ENCODE measurements at regions not wholly inside any gene's neighbourhood (a gene's known extent, or its start where the extent isn't known, plus 50 kb on each side); places are given as distances from the start of the nearest gene placed in this dataset.

DNA sequence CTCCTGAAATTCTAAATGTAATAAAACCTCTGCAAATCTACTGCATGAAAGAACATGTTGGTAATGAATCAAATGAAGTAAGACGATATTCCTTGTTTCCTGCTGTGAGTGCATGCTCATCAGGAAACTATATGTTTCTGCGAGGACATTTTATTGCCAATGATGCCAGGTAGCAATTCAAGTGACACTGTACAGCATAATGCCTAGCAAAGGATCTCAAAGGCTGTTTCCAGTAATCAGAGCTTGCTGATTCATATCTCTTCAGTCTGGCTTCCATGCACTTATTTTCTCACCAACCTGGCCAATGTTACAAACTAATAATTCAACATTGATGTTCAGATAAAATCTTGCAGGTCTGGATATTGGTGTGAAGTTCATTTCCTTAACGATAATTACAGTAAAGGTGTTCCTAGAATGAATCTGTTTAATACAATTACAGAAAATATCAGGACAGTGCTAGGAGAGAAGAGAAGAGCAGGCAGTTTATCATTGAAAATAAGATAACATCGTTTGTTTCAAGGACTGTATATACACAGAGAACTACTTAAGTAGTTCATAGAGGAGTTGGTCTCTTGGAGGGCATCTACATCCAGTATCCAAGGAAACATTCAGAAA, 568.5 kb upstream of the SOX11 start:
- no peak for DNase-seq (ENCODE audit: low spot score in 2 of 2)
- H3K4me3 Mint-ChIP-seq = no peak overlapping the region
- no peak overlapping the region for H3K27ac Mint-ChIP-seq (ENCODE audit: low read depth)
- no peak for ATAC-seq (replicated peaks; ENCODE audit: extremely low read depth, poor library complexity, severe bottlenecking)
- H3K27me3 Mint-ChIP-seq = no peaks in the 10 kb centered on the region
- no peaks in the 10 kb centered on the region for H3K4me1 Mint-ChIP-seq
- no peaks in the 10 kb centered on the region for H3K36me3 Mint-ChIP-seq (ENCODE audit: insufficient read depth)
- peaks cover 8% of the 10 kb centered on the region for H3K9me3 Mint-ChIP-seq

DNA sequence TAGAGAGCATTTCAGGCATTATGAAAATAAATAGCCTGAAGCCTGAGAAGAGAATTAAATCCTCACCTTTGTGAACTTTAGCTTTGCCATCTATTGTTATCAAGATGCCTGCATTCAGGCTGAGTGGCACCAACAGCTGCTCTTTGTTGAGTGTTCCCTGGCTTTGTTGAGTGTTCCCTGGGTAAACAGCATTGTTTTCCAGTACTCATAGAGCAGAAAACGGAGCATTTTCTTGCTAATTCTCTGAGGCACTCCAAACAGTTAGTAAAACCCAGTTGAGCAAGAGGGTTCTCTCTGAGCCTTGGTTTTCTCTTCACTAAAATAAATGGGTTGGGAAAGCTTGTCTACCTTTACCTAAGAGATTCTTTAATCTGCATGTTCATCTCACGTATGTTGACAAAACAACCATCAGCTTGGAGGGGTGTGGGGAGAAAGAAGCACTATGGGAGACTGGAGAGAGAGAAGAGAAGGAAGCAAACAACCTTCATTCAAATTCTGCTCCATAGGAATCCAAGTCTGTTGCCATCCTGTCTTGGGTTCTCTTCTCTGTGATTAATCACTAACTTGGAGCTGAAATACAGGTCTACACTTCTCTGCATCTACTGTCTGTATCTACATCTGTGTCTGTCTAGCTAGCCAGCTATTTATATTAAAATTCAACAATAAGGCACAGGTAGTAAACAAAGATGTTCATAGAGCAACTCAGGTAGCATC, 567.0 kb upstream of the SOX11 start:
- DNase-seq (ENCODE audit: low spot score in 2 of 2) (no peak), ATAC-seq (replicated peaks; ENCODE audit: extremely low read depth, poor library complexity, severe bottlenecking) (no peak)
- no peaks in the 10 kb centered on the region for H3K27me3 Mint-ChIP-seq
- H3K36me3 Mint-ChIP-seq (ENCODE audit: insufficient read depth) = no peaks in the 10 kb centered on the region
- H3K9me3 Mint-ChIP-seq = peaks cover 8% of the 10 kb centered on the region
- no peak overlapping the region for H3K4me3 Mint-ChIP-seq
- no peak overlapping the region for H3K27ac Mint-ChIP-seq (ENCODE audit: low read depth)
- H3K4me1 Mint-ChIP-seq = no peaks in the 10 kb centered on the region

DNA sequence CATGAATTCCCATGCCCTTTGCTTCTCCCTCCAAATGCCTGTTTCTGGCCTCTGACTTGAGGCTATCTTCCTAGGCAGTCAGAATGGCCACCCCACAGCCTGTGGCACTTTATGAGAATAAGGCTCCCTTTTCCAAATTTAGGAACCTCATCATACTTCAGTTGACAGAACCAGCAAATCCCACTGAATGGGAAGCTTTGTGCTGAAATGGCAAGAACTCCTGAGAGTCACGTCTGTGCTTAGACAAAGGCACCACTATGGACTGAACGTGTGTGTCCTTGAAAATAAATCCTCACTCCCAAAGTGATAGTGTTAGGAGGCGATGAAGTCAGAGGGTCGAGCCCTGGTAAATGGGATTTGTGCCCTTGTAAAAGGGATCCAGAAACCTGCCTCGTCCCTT, 559.9 kb upstream of the SOX11 start:
- Mint-ChIP-seq H3K36me3 (ENCODE audit: insufficient read depth) (no peaks in the 10 kb centered on the region), H3K4me3 (no peak overlapping the region), H3K27me3 (no peaks in the 10 kb centered on the region), H3K27ac (ENCODE audit: low read depth) (no peak overlapping the region), H3K4me1 (no peaks in the 10 kb centered on the region), H3K9me3 (peaks cover 19% of the 10 kb centered on the region)
- ATAC-seq (replicated peaks; ENCODE audit: extremely low read depth, poor library complexity, severe bottlenecking) = no peak
- DNase-seq (ENCODE audit: low spot score in 2 of 2) = no peak

DNA sequence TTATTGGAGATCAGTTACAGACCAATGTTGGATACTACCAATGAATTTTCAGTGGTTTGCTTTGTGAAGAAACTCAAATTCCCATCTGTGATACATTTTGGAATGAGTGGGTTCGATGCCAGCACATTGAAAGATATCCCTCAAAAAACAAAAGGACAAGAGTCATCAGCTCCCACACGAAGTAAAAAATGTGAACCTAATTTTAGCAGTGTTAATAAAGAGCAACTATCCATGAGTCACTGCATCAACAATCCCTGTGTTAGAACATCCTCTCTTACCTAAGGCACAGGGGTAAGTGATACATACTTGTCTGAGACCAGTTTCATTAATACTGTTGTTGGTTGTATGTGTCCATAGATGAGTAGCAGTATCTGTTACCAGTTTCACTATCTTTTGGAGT, 551.8 kb upstream of the SOX11 start:
- Mint-ChIP-seq H3K4me1 (no peaks in the 10 kb centered on the region), H3K36me3 (ENCODE audit: insufficient read depth) (no peaks in the 10 kb centered on the region), H3K9me3 (peaks cover 12% of the 10 kb centered on the region), H3K27me3 (no peaks in the 10 kb centered on the region), H3K4me3 (no peak overlapping the region), H3K27ac (ENCODE audit: low read depth) (no peak overlapping the region)
- no peak for ATAC-seq (replicated peaks; ENCODE audit: extremely low read depth, poor library complexity, severe bottlenecking)
- DNase-seq (ENCODE audit: low spot score in 2 of 2) = no peak

DNA sequence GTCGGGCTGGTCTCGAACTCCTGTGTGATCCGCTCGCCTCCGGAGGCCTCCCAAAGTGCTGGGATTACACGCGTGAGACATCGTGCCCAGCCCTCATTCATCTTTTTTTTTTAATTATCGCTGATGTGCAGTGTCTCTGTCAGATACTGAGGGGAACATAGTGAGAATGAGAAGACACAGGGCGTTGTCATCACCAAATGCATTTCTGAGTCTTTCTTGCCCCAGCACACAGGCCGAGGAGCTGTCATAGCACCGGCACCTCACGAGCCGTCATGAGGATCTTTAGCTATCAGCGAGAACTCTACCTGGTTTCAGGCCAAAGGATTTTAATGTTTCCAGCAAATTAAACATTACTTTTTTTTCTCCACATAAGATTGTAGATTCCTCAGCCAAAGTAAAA, 548.0 kb upstream of the SOX11 start:
- Mint-ChIP-seq H3K9me3 (peaks cover 21% of the 10 kb centered on the region), H3K36me3 (ENCODE audit: insufficient read depth) (no peaks in the 10 kb centered on the region), H3K4me1 (no peaks in the 10 kb centered on the region), H3K27ac (ENCODE audit: low read depth) (no peak overlapping the region), H3K4me3 (no peak overlapping the region), H3K27me3 (no peaks in the 10 kb centered on the region)
- ATAC-seq (replicated peaks; ENCODE audit: extremely low read depth, poor library complexity, severe bottlenecking) (no peak), DNase-seq (ENCODE audit: low spot score in 2 of 2) (no peak)

DNA sequence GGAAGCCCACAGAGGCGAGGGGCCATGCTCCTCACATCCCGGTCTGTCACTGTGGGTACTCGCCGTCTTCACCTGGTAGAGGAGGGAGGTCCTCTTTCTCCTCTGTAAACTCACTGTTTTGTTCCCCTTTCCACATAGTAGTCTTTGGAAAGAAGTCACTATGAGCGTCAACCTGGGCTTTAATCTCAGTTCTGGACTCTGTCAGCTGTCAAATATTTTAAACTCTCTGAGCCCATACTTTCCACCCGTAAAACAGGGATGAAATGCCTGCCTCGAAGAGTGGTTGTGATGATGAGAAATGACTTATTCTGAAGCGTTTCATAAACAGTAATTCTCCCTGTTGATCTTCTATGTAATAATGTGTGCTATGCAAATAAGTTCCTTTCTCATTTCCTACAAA, 547.1 kb upstream of the SOX11 start:
- H3K4me1 Mint-ChIP-seq = no peaks in the 10 kb centered on the region
- ATAC-seq (replicated peaks; ENCODE audit: extremely low read depth, poor library complexity, severe bottlenecking) = no peak
- H3K27ac Mint-ChIP-seq (ENCODE audit: low read depth) = no peak overlapping the region
- H3K9me3 Mint-ChIP-seq = peaks cover 27% of the 10 kb centered on the region
- no peak overlapping the region for H3K4me3 Mint-ChIP-seq
- no peaks in the 10 kb centered on the region for H3K27me3 Mint-ChIP-seq
- DNase-seq (ENCODE audit: low spot score in 2 of 2) = no peak
- H3K36me3 Mint-ChIP-seq (ENCODE audit: insufficient read depth) = no peaks in the 10 kb centered on the region

DNA sequence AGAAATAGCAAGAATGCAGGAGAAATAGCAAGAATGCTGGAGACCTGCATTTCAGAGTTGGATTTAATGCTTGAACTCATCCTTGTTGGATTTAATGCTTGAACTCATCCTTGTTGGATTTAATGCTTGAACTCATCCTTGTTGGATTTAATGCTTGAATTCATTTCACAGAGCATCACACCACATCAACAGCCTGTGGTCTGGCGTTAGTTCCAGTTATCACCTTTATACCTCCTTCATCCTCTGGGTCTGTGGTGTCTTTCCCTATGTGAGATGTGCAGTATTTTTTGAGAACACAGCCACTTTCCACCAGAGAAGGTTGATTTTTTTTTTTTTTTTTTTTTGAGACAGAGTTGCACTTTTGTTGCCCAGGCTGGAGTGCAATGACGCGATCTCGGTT, 546.4 kb upstream of the SOX11 start:
- Mint-ChIP-seq H3K4me3 (no peak overlapping the region), H3K36me3 (ENCODE audit: insufficient read depth) (no peaks in the 10 kb centered on the region), H3K27ac (ENCODE audit: low read depth) (no peak overlapping the region), H3K4me1 (no peaks in the 10 kb centered on the region), H3K9me3 (peaks cover 27% of the 10 kb centered on the region), H3K27me3 (no peaks in the 10 kb centered on the region)
- no peak for DNase-seq (ENCODE audit: low spot score in 2 of 2)
- ATAC-seq (replicated peaks; ENCODE audit: extremely low read depth, poor library complexity, severe bottlenecking) = no peak

DNA sequence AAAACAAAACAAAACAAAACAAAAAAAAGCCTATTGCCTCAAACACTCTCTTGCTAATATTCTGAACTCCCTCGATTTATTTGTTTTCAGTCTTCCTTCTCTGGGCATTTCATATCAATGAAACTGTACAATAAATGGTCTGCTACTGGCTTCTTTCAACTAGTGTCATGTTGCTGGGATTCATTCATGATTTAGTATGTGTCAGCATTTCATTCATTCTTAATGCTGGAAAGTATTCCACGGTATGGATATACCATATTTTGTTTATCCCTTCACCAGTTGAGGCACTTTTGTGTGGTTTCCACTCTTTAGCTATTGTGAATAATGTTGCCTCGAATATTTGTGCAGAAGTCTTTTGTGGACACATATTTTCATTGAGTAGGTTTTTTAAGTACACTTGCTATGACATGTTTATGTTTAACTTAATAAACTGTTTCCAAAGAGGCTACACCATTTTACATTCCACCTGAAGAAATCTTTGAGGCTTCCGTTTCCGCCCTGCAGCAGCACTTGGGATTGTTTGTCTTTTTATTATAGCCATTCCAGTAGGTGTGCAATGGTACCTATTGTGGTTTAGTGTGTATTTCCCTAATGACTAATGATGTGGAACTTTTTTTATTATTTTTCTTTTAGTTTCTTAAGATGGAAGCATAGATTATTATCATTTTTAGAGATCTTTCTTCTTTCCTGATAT, 543.6 kb upstream of the SOX11 start:
- Mint-ChIP-seq H3K27me3 (no peaks in the 10 kb centered on the region), H3K36me3 (ENCODE audit: insufficient read depth) (no peaks in the 10 kb centered on the region), H3K4me1 (no peaks in the 10 kb centered on the region), H3K9me3 (peaks cover 37% of the 10 kb centered on the region), H3K4me3 (no peak overlapping the region), H3K27ac (ENCODE audit: low read depth) (no peak overlapping the region)
- DNase-seq (ENCODE audit: low spot score in 2 of 2) (no peak), ATAC-seq (replicated peaks; ENCODE audit: extremely low read depth, poor library complexity, severe bottlenecking) (no peak)

DNA sequence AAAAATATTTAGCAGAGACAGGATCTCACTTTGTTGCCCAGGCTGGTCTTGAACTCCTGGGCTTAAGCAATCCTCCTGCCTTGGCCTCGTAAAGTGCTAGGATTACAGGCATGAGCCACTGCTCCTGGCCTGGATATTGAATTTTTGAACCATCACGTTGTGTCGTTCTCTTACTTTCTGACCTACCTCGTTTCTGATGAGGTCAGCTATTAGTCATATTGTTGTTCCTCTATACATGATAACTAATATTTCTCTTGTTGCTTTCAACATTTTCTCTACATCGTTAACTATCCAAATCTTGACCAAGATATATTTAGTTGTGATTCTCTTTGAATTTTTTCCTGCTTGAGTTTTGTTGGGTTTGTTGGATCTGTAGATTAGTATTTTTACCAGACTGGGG, 541.3 kb upstream of the SOX11 start:
- ATAC-seq (replicated peaks; ENCODE audit: extremely low read depth, poor library complexity, severe bottlenecking) (no peak), DNase-seq (ENCODE audit: low spot score in 2 of 2) (no peak)
- Mint-ChIP-seq H3K4me1 (no peaks in the 10 kb centered on the region), H3K27me3 (no peaks in the 10 kb centered on the region), H3K36me3 (ENCODE audit: insufficient read depth) (no peaks in the 10 kb centered on the region), H3K27ac (ENCODE audit: low read depth) (no peak overlapping the region), H3K4me3 (no peak overlapping the region), H3K9me3 (peaks cover 34% of the 10 kb centered on the region)

DNA sequence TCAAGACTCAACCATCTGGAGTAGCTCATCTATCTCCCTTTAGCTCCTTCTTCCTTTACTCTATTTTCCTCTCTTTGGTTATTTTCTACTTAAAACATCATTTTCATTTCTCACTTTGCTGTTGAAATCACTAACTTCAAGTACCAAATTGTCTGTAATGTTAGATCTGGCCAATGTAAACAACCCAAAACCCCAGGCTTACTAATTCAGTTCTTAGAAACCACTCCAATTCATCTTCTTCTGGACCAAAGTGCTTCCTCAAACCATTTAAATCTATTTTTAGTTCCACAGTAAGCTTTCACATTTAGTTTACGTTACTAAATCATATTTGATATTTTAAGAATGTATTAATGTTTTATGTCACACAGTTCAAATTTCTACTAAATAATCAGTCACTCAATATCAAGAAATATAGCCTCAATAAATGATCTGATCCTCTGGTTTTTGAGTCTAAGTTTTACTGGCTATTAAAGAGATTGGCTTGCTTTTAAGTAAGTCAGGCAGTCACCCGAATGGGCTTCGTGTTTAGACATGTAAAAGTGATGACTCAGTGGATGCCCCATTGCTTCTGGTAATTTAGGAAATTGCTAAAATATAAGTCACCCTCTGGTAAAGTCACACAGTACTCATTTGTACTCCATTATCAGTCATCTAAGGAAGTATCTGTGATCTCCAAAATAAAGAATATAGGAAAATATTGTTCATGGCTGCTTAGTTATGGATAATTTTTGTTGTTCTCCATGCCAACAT, 527.2 kb upstream of the SOX11 start:
- Mint-ChIP-seq H3K36me3 (ENCODE audit: insufficient read depth) (peaks cover 1% of the 10 kb centered on the region), H3K27ac (ENCODE audit: low read depth) (no peak overlapping the region), H3K9me3 (peaks cover 16% of the 10 kb centered on the region), H3K27me3 (no peaks in the 10 kb centered on the region), H3K4me3 (no peak overlapping the region), H3K4me1 (no peaks in the 10 kb centered on the region)
- DNase-seq (ENCODE audit: low spot score in 2 of 2) (no peak), ATAC-seq (replicated peaks; ENCODE audit: extremely low read depth, poor library complexity, severe bottlenecking) (no peak)

DNA sequence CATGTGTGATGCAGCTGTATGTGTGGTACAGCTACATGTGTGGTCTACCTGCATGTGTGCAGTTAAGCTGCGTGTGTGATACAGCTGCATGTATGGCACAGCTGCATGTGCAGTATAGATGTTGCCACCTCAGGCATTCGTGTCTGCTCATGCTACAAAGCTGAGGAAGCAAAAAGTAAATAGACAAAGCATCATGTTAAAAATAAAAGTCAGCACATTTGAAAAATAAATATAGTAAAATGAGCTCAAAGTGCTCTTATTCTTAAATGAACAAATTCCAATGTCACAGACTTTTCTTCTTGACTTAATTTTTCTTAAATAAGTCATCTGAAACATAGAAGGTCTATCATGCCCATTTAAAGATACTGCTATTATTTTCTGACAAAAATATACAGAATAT, 519.3 kb upstream of the SOX11 start:
- Mint-ChIP-seq H3K36me3 (ENCODE audit: insufficient read depth) (no peaks in the 10 kb centered on the region), H3K27ac (ENCODE audit: low read depth) (no peak overlapping the region), H3K9me3 (peaks cover 7% of the 10 kb centered on the region), H3K4me3 (no peak overlapping the region), H3K4me1 (no peaks in the 10 kb centered on the region), H3K27me3 (no peaks in the 10 kb centered on the region)
- no peak for DNase-seq (ENCODE audit: low spot score in 2 of 2)
- ATAC-seq (replicated peaks; ENCODE audit: extremely low read depth, poor library complexity, severe bottlenecking) = no peak

DNA sequence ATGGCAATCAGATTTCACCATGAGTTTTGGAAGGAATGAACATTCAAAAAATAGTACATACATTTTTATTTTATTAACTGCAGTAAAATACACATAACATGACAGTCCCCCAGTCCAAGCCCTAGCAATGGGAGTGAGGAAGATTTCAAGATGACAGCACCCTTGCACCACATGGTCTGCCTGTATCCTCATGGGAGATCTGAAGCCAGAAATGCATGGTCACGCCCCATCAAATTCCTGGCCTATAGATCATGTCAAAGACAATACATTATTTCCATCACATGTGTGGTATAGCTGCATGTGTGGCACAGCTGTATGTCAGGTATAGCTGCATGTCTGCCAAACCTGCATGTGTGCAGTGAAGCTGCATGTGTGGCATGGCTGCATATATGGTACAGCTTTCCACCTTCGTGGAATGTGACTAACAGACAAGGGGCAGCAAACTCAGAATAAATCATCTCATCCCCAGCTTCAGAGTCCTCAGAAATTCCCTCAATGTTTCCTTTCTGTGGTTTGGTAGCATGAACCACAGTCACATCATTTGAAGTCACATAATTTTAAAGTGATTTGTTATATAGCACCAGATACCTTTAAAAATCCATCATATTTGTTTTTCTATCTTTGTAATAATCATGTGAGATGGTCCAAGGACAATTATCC, 518.2 kb upstream of the SOX11 start:
- Mint-ChIP-seq H3K4me1 (no peaks in the 10 kb centered on the region), H3K9me3 (peaks cover 7% of the 10 kb centered on the region), H3K27me3 (no peaks in the 10 kb centered on the region), H3K4me3 (no peak overlapping the region), H3K36me3 (ENCODE audit: insufficient read depth) (no peaks in the 10 kb centered on the region), H3K27ac (ENCODE audit: low read depth) (no peak overlapping the region)
- ATAC-seq (replicated peaks; ENCODE audit: extremely low read depth, poor library complexity, severe bottlenecking) (no peak), DNase-seq (ENCODE audit: low spot score in 2 of 2) (no peak)
